K562 (cell line): ENCODE measurements at regions not wholly inside any gene's neighbourhood (a gene's known extent, or its start where the extent isn't known, plus 50 kb on each side); places are given as distances from the start of the nearest gene placed in this dataset.

Source experiments
- ATAC-seq: fragments of 200-7000 bp; cut with Tn5 transposase; 3 replicates; pipeline ENCODE4 v1.9.1; 2020; ENCODE audit warnings: moderate library complexity
- BruUV-seq: library from RNA; stranded (reverse); fragments of 400-500 nt; replicated peaks from 2 replicates; lab custom pipeline; 2021; lab: Mats Ljungman, UMichigan
- CTCF ChIA-PET: fragments of 300-600 bp; formaldehyde crosslinking; extraction: SDS; loops from one replicate; lab custom pipeline; 2021; ENCODE audit warnings: low intra/inter-chr PET ratio; lab: Yijun Ruan, JAX
- POLR2A ChIA-PET: fragments of 300-600, 350-650 bp; sonication (Branson Sonifier 250); formaldehyde crosslinking; extraction: SDS; loops from one replicate; lab custom pipeline; 2021; ENCODE audit warnings: antibody characterized with exemption, inconsistent platforms; lab: Yijun Ruan, JAX
- DNase-seq, 4 experiments: peaks; one replicate each; pipeline versions ENCODE4 v3.0.0 to v3.0.0-alpha.2; 2011 to 2018; ENCODE audit warnings: low spot score in 3 of 4, mixed read lengths in 3 of 4; ENCODE audit errors: extremely low read depth in 1 of 4
- FAIRE-seq: peaks from 2 replicates; lab custom pipeline; 2011; peaks lifted over from hg19 to GRCh38; lab: Jason Lieb, UNC
- H2AFZ ChIP-seq: 2 replicates; pipeline ENCODE4 v1.6.0; 2011; ENCODE audit warnings: low read depth, low read length, control low read depth, inconsistent platforms
- H3K27ac ChIP-seq: fragments of 200-600 bp; 3 replicates; pipeline ENCODE4 v1.8.0; 2011; ENCODE audit warnings: low read depth, mild to moderate bottlenecking, control low read depth, inconsistent platforms, low read length, moderate library complexity, mixed read lengths; ENCODE audit errors: extremely low read depth
- H3K27me3 ChIP-seq, 2 experiments: fragments of 300-600 bp in 1 of 2; 2 replicates in 1 of 2; 3 replicates in 1 of 2; pipeline versions ENCODE4 v1.6.0 to v1.8.0; 2011; ENCODE audit warnings: inconsistent platforms in 2 of 2, low read length in 2 of 2, mild to moderate bottlenecking in 1 of 2, mixed read lengths in 1 of 2, moderate library complexity in 1 of 2; ENCODE audit not compliant: control insufficient read depth in 2 of 2, insufficient read depth in 2 of 2
- H3K36me3 ChIP-seq: fragments of 300-600 bp; 3 replicates; pipeline ENCODE4 v1.8.0; 2011; ENCODE audit warnings: mild to moderate bottlenecking, low read length, inconsistent platforms; ENCODE audit not compliant: control insufficient read depth, insufficient read depth
- H3K4me1 ChIP-seq, 2 experiments: fragments of 200-600 bp in 1 of 2; replicated peaks in 1 of 2; 2 replicates in 1 of 2; 3 replicates in 1 of 2; pipeline versions ENCODE4 v1.5.1 to v1.8.0; 2011; ENCODE audit warnings: inconsistent platforms in 2 of 2, low read length in 2 of 2, mild to moderate bottlenecking in 1 of 2, mixed read lengths in 1 of 2, moderate library complexity in 1 of 2; ENCODE audit not compliant: control insufficient read depth in 2 of 2, insufficient read depth in 2 of 2
- H3K4me2 ChIP-seq: 2 replicates; pipeline ENCODE4 v1.6.1; 2011; ENCODE audit warnings: low read length, control low read depth, inconsistent platforms, mixed read lengths; ENCODE audit not compliant: insufficient read depth
- H3K4me3 ChIP-seq: fragments of 200-600 bp; sonication (generic), shearing (Covaris generic); 2 replicates; pipeline ENCODE4 v1.5.1; 2016; ENCODE audit warnings: control low read depth, inconsistent platforms
- H3K79me2 ChIP-seq: fragments of 200-600 bp; 3 replicates; pipeline ENCODE4 v1.8.0; 2011; ENCODE audit warnings: low read length, inconsistent platforms; ENCODE audit not compliant: control insufficient read depth, insufficient read depth
- H3K9ac ChIP-seq, 2 experiments: 2 replicates each; pipeline versions ENCODE4 v1.6.0 to v1.6.1; 2011; ENCODE audit warnings: low read depth in 2 of 2, low read length in 2 of 2, control low read depth in 1 of 2, inconsistent platforms in 1 of 2, mild to moderate bottlenecking in 1 of 2, mixed read lengths in 1 of 2; ENCODE audit not compliant: insufficient read depth in 1 of 2
- H3K9me1 ChIP-seq: one replicate; pipeline ENCODE4 v1.6.0; 2011; ENCODE audit warnings: inconsistent platforms, mild to moderate bottlenecking, low read length, moderate library complexity; ENCODE audit not compliant: control insufficient read depth, insufficient read depth
- H3K9me3 ChIP-seq: replicated peaks from 2 replicates; pipeline ENCODE4 v1.5.1; 2011; ENCODE audit warnings: low read depth, low read length, inconsistent platforms; ENCODE audit not compliant: control insufficient read depth, insufficient read depth
- H4K20me1 ChIP-seq: replicated peaks from 2 replicates; pipeline ENCODE4 v1.6.1; 2011; ENCODE audit warnings: low read length, inconsistent platforms, mixed read lengths; ENCODE audit not compliant: control insufficient read depth, insufficient read depth
- DIDO1 ChIP-seq: fragments of 450-650 bp; IDR thresholded peaks from 2 replicates; pipeline ENCODE4 v1.6.1; 2016; ENCODE audit warnings: low read depth, missing biosample characterization, missing genetic modification characterization
- IRF9 ChIP-seq: fragments of 450-650 bp; IDR thresholded peaks from 2 replicates; pipeline ENCODE4 v1.6.1; 2016; ENCODE audit warnings: missing biosample characterization, missing genetic modification characterization
- PCBP2 ChIP-seq: fragments of 200-400 bp; formaldehyde crosslinking; IDR thresholded peaks from 2 replicates; pipeline ENCODE4 v1.6.1; 2018; ENCODE audit warnings: low read length, low read depth, mild to moderate bottlenecking, moderate library complexity; ENCODE audit not compliant: poor library complexity, severe bottlenecking
- TAF7 ChIP-seq: fragments of 450-650 bp; IDR thresholded peaks from 2 replicates; pipeline ENCODE4 v1.6.1; 2016; ENCODE audit warnings: missing genetic modification characterization, missing compliant biosample characterization
- USF1 ChIP-seq: sonication (generic); formaldehyde crosslinking; IDR thresholded peaks from 2 replicates; pipeline ENCODE4 v1.9.0; 2022; ENCODE audit warnings: mild to moderate bottlenecking, missing genetic modification reagents
- YBX1 ChIP-seq: fragments of 450-650 bp; IDR thresholded peaks from 2 replicates; pipeline ENCODE4 v1.7.1; 2016; ENCODE audit warnings: mild to moderate bottlenecking
- ZNF445 ChIP-seq: fragments of 250-450 bp; sonication (Bioruptor Pico); IDR thresholded peaks from 2 replicates; pipeline ENCODE4 v1.4.0; 2020; ENCODE audit warnings: low read depth, mild to moderate bottlenecking, moderate library complexity
- ZNF507 ChIP-seq: conservative IDR thresholded peaks from 2 replicates; pipeline ENCODE4 v1.6.1; 2017; ENCODE audit warnings: missing genetic modification characterization, missing compliant biosample characterization
- WGBS: fragments of 100-300 bp; shearing (Covaris generic); methylation state at CpG from one replicate; pipeline ENCODE4 v1.1.6; 2016; ENCODE audit warnings: low coverage, mixed read lengths; ENCODE audit not compliant: insufficient coverage; ENCODE audit errors: missing lambda C conversion rate; 5-methylcytosine and 5-hydroxymethylcytosine counted together
- in situ Hi-C: fragments of 300-500 bp; cut with MboI; formaldehyde crosslinking; loops from 4 replicates; pipeline ENCODE4 v1.15.0; 2018; ENCODE audit warnings: inconsistent platforms, mixed read lengths
- intact Hi-C: fragments of 100-400 bp; cut with micrococcal nuclease; formaldehyde crosslinking; loops from 2 replicates; pipeline ENCODE4 v1.14.2; 2022
- TF ChIP-seq, protein P1 (sequence below): fragments of 200-800 bp; sonication (Bioruptor generic); IDR thresholded peaks from 2 replicates; pipeline ENCODE4 v1.6.1; 2017; ENCODE audit warnings: missing genetic modification characterization, missing compliant biosample characterization

- Histone ChIP-seq H3K4me2 (no peak overlapping the region), H4K20me1 (no peaks in the 10 kb centered on the region), H3K4me3 (no peak overlapping the region), H3K27ac (no peak overlapping the region), H2AFZ (no peak overlapping the region), H3K27me3 (no peaks in the 10 kb centered on the region), H3K4me1 (no peaks in the 10 kb centered on the region), H3K9ac (no peak overlapping the region), H3K9me1 (no peaks in the 10 kb centered on the region), H3K79me2 (no peaks in the 10 kb centered on the region), H3K36me3 (no peaks in the 10 kb centered on the region), H3K9me3 (peaks cover 3% of the 10 kb centered on the region; the same call in 1 of the 2 replicates)
- WGBS = 1% methylated on average over 5 of the region's 5 CpGs
- ChIA-PET POLR2A (no interaction called here), CTCF (no interaction called here)
- ATAC-seq (no peak), FAIRE-seq (no peak), DNase-seq (no peak)
- no TSS peak for BruUV-seq
- TF ChIP-seq USF1 (no peak), PCBP2 (no peak), YBX1 (no peak), TAF7 (tag) (no peak), IRF9 (tag) (no peak), ZNF445 (no peak), ZNF507 (tag) (no peak), DIDO1 (no peak)
- TF ChIP-seq, protein P1, sequence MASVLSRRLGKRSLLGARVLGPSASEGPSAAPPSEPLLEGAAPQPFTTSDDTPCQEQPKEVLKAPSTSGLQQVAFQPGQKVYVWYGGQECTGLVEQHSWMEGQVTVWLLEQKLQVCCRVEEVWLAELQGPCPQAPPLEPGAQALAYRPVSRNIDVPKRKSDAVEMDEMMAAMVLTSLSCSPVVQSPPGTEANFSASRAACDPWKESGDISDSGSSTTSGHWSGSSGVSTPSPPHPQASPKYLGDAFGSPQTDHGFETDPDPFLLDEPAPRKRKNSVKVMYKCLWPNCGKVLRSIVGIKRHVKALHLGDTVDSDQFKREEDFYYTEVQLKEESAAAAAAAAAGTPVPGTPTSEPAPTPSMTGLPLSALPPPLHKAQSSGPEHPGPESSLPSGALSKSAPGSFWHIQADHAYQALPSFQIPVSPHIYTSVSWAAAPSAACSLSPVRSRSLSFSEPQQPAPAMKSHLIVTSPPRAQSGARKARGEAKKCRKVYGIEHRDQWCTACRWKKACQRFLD = no peak
- in situ Hi-C loops (no loop called here), intact Hi-C loops (no loop called here)
Measured at GRCh38 chr1:5164158-5164557, 509.7 kb downstream of the AJAP1 start.
